Gastroesophageal sphincter (tissue), 4 donors: ENCODE measurements at regions not wholly inside any gene's neighbourhood (a gene's known extent, or its start where the extent isn't known, plus 50 kb on each side); places are given as distances from the start of the nearest gene placed in this dataset.

ENCODE experiments used
- ATAC-seq: fragments of 150-250 bp; one replicate; pipeline ENCODE4 v1.9.1; 2016; ENCODE audit warnings: mild to moderate bottlenecking, moderate library complexity
- H3K27ac ChIP-seq, 4 donors: fragments of 200-600 bp; sonication (generic) in 3 of 4; 1 replicate in 3 of 4; 2 replicates in 1 of 4; pipeline ENCODE4 v1.5.1; 2016 to 2019
- H3K27me3 ChIP-seq: fragments of 200-600 bp; sonication (generic); one replicate; pipeline ENCODE4 v1.5.1; 2019
- H3K36me3 ChIP-seq, 2 donors: fragments of 200-600 bp; sonication (generic); one replicate each; pipeline ENCODE4 v1.5.1; 2019; ENCODE audit warnings: control low read depth in 1 of 2
- H3K4me1 ChIP-seq, 3 donors: fragments of 200-600 bp; sonication (generic); 1 replicate in 2 of 3; 2 replicates in 1 of 3; pipeline ENCODE4 v1.5.1; 2016 to 2019; ENCODE audit warnings: control low read depth in 2 of 3
- H3K4me3 ChIP-seq, 2 donors: fragments of 200-600 bp; sonication (generic); one replicate each; pipeline ENCODE4 v1.5.1; 2019; ENCODE audit warnings: mild to moderate bottlenecking in 1 of 2, moderate library complexity in 1 of 2
- H3K9me3 ChIP-seq, 3 donors: fragments of 200-600 bp; sonication (generic); one replicate each; pipeline ENCODE4 v1.5.1; 2017 to 2019; ENCODE audit warnings: control low read depth in 2 of 3
- EP300 ChIP-seq: sonication (generic); formaldehyde crosslinking; IDR thresholded peaks from one replicate; pipeline ENCODE4 v1.6.1; 2017; ENCODE audit warnings: antibody characterized with exemption, mild to moderate bottlenecking
- POLR2A ChIP-seq, 2 donors: fragments of 450-650 bp; IDR thresholded peaks; one replicate each; pipeline ENCODE4 v1.6.1; 2017; ENCODE audit warnings: antibody characterized with exemption in 2 of 2, mild to moderate bottlenecking in 2 of 2, moderate library complexity in 1 of 2
- POLR2AphosphoS5 ChIP-seq: sonication (generic); formaldehyde crosslinking; IDR thresholded peaks from one replicate; pipeline ENCODE4 v1.6.1; 2017; ENCODE audit warnings: antibody characterized with exemption
- WGBS, 2 donors: methylation state at CpG; one replicate each; pipeline ENCODE4 v1.1.5; 2018; ENCODE audit warnings: low coverage in 1 of 2; 5-methylcytosine and 5-hydroxymethylcytosine counted together
- TF ChIP-seq, protein P1 (sequence below), 4 experiments: fragments of 200-600 bp in 2 of 4; fragments of 450-650 bp in 2 of 4; sonication (generic) in 1 of 4; IDR thresholded peaks; one replicate each; pipeline ENCODE4 v1.5.1; 2017 to 2019; ENCODE audit warnings: antibody characterized with exemption in 4 of 4, mild to moderate bottlenecking in 2 of 4, moderate library complexity in 2 of 4

DNA sequence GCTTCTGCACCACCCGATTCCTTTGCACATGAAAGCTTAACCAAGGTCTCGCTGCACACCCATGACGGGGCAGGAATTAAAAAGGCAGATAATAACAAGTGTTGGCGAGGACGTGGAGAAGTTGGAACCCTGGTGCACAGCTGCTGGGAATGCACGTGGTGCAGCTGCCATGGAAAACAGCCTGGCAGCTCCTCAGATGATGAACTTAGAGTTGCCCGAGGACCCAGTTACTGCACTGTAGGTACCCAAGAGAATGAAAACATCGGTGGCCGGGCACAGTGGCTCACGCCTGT lies 211.6 kb upstream of the CIBAR2 start:
- no peaks in the 10 kb centered on the region for H3K27me3 ChIP-seq
- H3K9me3 ChIP-seq: no peaks in the 10 kb centered on the region
- H3K36me3 ChIP-seq: no peaks in the 10 kb centered on the region
- peak overlapping the region in 1 of 4 donors; percentile 87 for H3K27ac ChIP-seq
- H3K4me1 ChIP-seq: peaks cover 5 to 67% (median 41%) of the 10 kb centered on the region in 3 donors
- no peak overlapping the region for H3K4me3 ChIP-seq
- TF ChIP-seq POLR2A (IDR thresholded peaks at IDR 0.05) (no peak), EP300 (no peak), POLR2AphosphoS5 (no peak)
- TF ChIP-seq, protein P1, sequence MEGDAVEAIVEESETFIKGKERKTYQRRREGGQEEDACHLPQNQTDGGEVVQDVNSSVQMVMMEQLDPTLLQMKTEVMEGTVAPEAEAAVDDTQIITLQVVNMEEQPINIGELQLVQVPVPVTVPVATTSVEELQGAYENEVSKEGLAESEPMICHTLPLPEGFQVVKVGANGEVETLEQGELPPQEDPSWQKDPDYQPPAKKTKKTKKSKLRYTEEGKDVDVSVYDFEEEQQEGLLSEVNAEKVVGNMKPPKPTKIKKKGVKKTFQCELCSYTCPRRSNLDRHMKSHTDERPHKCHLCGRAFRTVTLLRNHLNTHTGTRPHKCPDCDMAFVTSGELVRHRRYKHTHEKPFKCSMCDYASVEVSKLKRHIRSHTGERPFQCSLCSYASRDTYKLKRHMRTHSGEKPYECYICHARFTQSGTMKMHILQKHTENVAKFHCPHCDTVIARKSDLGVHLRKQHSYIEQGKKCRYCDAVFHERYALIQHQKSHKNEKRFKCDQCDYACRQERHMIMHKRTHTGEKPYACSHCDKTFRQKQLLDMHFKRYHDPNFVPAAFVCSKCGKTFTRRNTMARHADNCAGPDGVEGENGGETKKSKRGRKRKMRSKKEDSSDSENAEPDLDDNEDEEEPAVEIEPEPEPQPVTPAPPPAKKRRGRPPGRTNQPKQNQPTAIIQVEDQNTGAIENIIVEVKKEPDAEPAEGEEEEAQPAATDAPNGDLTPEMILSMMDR (IDR thresholded peaks at IDR 0.05): no peak
- ATAC-seq: no peak
- 95 to 100% methylated on average over 5 to 7 of the region's 10 CpGs for WGBS, 2 donors

GRCh38 chr16:85324488-85324887 lies 212.2 kb upstream of the CIBAR2 start:
- 88 to 92% methylated on average over 7 to 12 of the region's 13 CpGs for WGBS, 2 donors
- no peak for TF ChIP-seq EP300
- TF ChIP-seq POLR2A (IDR thresholded peaks at IDR 0.05): no peak
- no peak for TF ChIP-seq POLR2AphosphoS5
- TF ChIP-seq, protein P1 (IDR thresholded peaks at IDR 0.05): no peak
- ATAC-seq: no peak
- H3K36me3 ChIP-seq: no peaks in the 10 kb centered on the region
- no peaks in the 10 kb centered on the region for H3K9me3 ChIP-seq
- peak overlapping the region in 1 of 4 donors; percentile 87 for H3K27ac ChIP-seq
- H3K4me1 ChIP-seq: peaks cover 5 to 69% (median 46%) of the 10 kb centered on the region in 3 donors
- H3K27me3 ChIP-seq: no peaks in the 10 kb centered on the region
- H3K4me3 ChIP-seq: no peak overlapping the region

- TF ChIP-seq, protein P1 (IDR thresholded peaks at IDR 0.05): no peak
- TF ChIP-seq EP300 (no peak), POLR2A (IDR thresholded peaks at IDR 0.05) (no peak), POLR2AphosphoS5 (no peak)
- H3K36me3 ChIP-seq: no peaks in the 10 kb centered on the region
- no peak for ATAC-seq
- no peaks in the 10 kb centered on the region for H3K9me3 ChIP-seq
- no peaks in the 10 kb centered on the region for H3K27me3 ChIP-seq
- no peak overlapping the region for H3K27ac ChIP-seq
- H3K4me1 ChIP-seq: peaks cover 2 to 67% (median 45%) of the 10 kb centered on the region in 3 donors
- WGBS, 2 donors: 82 to 83% methylated on average over 6 to 9 of the region's 12 CpGs
- H3K4me3 ChIP-seq: no peak overlapping the region
These were observed 214.0 kb upstream of the CIBAR2 start for GRCh38 chr16:85326113-85326793.

DNA sequence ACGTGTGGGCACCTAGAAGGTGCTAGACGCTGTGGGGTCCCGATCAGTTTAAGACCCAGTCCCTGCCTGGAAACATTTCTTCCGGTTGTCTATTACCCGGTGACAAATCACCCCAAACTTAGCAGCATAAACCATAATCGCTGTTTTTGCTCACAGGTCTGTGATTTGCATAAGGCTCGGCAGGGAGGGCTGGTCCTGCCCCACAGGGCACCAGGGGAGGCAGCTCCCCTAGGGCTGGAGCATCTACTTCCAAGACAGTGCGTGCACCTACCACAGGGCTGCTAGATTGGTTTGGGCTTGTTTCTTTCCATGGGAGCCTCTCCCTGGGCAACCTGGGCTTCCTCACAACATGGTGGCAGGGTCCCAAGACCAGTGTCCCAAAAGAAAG lies 214.5 kb upstream of the CIBAR2 start:
- Histone ChIP-seq H3K36me3 (no peaks in the 10 kb centered on the region), H3K27ac (no peak overlapping the region), H3K9me3 (no peaks in the 10 kb centered on the region), H3K4me1 (peaks cover 0 to 62% (median 40%) of the 10 kb centered on the region in 3 donors), H3K4me3 (no peak overlapping the region), H3K27me3 (no peaks in the 10 kb centered on the region)
- ATAC-seq: no peak
- 87 to 100% methylated on average over 3 to 5 of the region's 8 CpGs for WGBS, 2 donors
- TF ChIP-seq EP300 (no peak), POLR2A (IDR thresholded peaks at IDR 0.05) (no peak), POLR2AphosphoS5 (no peak)
- TF ChIP-seq, protein P1 (IDR thresholded peaks at IDR 0.05): no peak
